Uterus (tissue), 3 donors: ENCODE measurements at regions not wholly inside any gene's neighbourhood (a gene's known extent, or its start where the extent isn't known, plus 50 kb on each side); places are given as distances from the start of the nearest gene placed in this dataset.

Experiments used
- DNase-seq, 2 donors: peaks; one replicate each; pipeline ENCODE4 v3.0.0-alpha.2; 2019 to 2020
- H3K27ac ChIP-seq, 2 donors: fragments of 200-600 bp; sonication (generic); 1 replicate in 1 of 2; 2 replicates in 1 of 2; pipeline ENCODE4 v1.5.1; 2016 to 2018
- H3K27me3 ChIP-seq, 2 donors: fragments of 200-600 bp; sonication (generic); one replicate each; pipeline ENCODE4 v1.5.1; 2018 to 2019; ENCODE audit warnings: control low read depth in 1 of 2
- H3K36me3 ChIP-seq, 2 donors: fragments of 200-600 bp; sonication (generic); one replicate each; pipeline ENCODE4 v1.5.1; 2019; ENCODE audit warnings: control low read depth in 1 of 2
- H3K4me1 ChIP-seq, 2 donors: fragments of 200-600 bp; sonication (generic); one replicate each; pipeline ENCODE4 v1.5.1; 2018 to 2019; ENCODE audit warnings: control low read depth in 1 of 2
- H3K4me3 ChIP-seq, 2 donors: fragments of 200-600 bp; sonication (generic); 1 replicate in 1 of 2; 2 replicates in 1 of 2; pipeline ENCODE4 v1.5.1; 2018 to 2019; ENCODE audit warnings: mild to moderate bottlenecking in 1 of 2
- H3K9me3 ChIP-seq, 2 donors: fragments of 200-600 bp; sonication (generic); one replicate each; pipeline ENCODE4 v1.5.1; 2019; ENCODE audit warnings: control low read depth in 1 of 2
- POLR2A ChIP-seq, 2 donors: fragments of 450-650 bp; IDR thresholded peaks; one replicate each; pipeline ENCODE4 v1.6.1; 2016; ENCODE audit warnings: antibody characterized with exemption in 2 of 2, mild to moderate bottlenecking in 1 of 2, moderate library complexity in 1 of 2
- intact Hi-C: fragments of 100-400 bp; cut with DNase I; formaldehyde crosslinking; loops from one replicate; pipeline ENCODE4 v1.15.1; 2023; ENCODE audit warnings: low total_unique reads
- TF ChIP-seq, protein P1 (sequence below), 4 experiments: fragments of 200-600 bp in 2 of 4; fragments of 450-650 bp in 2 of 4; sonication (generic) in 2 of 4; IDR thresholded peaks; one replicate each; pipeline ENCODE4 v1.5.1; 2016 to 2019; ENCODE audit warnings: antibody characterized with exemption in 4 of 4, mild to moderate bottlenecking in 2 of 4, moderate library complexity in 1 of 4
- donor health status: DM: yes; HTN: yes; CAD: no.

DNA sequence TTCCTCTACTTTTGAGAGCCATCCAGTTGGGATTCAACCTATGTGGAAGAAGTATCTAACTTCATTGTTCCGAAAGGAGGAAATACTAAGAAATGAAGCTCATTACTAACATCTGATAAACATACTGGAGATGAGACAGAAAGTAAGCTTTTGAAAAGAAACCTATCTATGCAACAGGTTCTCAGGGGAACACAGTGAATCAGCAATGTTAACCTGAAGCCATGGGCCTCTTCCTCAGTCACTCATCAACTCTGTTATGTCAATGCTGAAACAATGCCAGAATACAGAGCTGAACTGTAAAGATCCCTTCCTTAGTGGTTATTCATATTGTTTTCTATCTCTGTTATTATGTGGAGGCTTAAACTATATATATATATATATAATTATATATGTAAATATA, 55.5 kb upstream of the ESRRG start:
- H3K27me3 ChIP-seq, result no peaks in the 10 kb centered on the region
- H3K4me1 ChIP-seq, result no peaks in the 10 kb centered on the region
- H3K9me3 ChIP-seq, result no peaks in the 10 kb centered on the region
- H3K27ac ChIP-seq, result no peak overlapping the region
- intact Hi-C loops, result no loop called here
- TF ChIP-seq, protein P1, sequence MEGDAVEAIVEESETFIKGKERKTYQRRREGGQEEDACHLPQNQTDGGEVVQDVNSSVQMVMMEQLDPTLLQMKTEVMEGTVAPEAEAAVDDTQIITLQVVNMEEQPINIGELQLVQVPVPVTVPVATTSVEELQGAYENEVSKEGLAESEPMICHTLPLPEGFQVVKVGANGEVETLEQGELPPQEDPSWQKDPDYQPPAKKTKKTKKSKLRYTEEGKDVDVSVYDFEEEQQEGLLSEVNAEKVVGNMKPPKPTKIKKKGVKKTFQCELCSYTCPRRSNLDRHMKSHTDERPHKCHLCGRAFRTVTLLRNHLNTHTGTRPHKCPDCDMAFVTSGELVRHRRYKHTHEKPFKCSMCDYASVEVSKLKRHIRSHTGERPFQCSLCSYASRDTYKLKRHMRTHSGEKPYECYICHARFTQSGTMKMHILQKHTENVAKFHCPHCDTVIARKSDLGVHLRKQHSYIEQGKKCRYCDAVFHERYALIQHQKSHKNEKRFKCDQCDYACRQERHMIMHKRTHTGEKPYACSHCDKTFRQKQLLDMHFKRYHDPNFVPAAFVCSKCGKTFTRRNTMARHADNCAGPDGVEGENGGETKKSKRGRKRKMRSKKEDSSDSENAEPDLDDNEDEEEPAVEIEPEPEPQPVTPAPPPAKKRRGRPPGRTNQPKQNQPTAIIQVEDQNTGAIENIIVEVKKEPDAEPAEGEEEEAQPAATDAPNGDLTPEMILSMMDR (IDR thresholded peaks at IDR 0.05), result no peak
- DNase-seq, result no peak
- no peaks in the 10 kb centered on the region for H3K36me3 ChIP-seq
- no peak overlapping the region for H3K4me3 ChIP-seq

DNA sequence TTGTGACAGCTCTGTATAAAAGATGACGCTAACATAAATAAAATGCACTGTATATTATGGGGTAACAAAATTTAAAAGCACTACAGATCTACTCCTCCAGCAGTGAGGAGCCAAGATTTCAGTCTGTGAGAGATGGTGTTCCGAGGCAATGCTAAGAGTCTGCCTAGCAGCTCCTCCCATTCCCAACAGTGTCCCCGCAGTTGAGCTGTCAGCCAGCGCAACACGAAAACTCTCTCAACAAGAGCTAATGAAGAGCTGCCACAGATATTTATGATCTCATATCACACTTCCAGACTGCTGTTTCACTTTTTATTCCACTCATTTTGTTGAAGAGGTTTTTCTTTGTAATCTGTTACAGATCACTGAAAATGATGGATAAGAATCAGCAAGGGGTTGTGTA, 53.9 kb upstream of the ESRRG start:
- Histone ChIP-seq H3K27ac (no peak overlapping the region), H3K4me1 (no peaks in the 10 kb centered on the region), H3K36me3 (no peaks in the 10 kb centered on the region), H3K4me3 (no peak overlapping the region), H3K27me3 (no peaks in the 10 kb centered on the region), H3K9me3 (no peaks in the 10 kb centered on the region)
- TF ChIP-seq, protein P1 (IDR thresholded peaks at IDR 0.05), result no peak
- no peak for TF ChIP-seq POLR2A (IDR thresholded peaks at IDR 0.05)
- intact Hi-C loops, result no loop called here
- DNase-seq, result no peak
